Cardiac fibroblast (primary cell): ENCODE measurements at regions not wholly inside any gene's neighbourhood (a gene's known extent, or its start where the extent isn't known, plus 50 kb on each side); places are given as distances from the start of the nearest gene placed in this dataset.
A peak's percentile ranks its signal among the peaks of the same experiment; 100 is the strongest.

Source experiments
- DNase-seq, 2 donors: peaks; one replicate each; pipeline versions ENCODE4 v3.0.0 to v3.0.0-alpha.2; 2010; ENCODE audit warnings: low read depth in 2 of 2
- H3K4me3 ChIP-seq, 2 donors: replicated peaks in 1 of 2; 1 replicate in 1 of 2; 2 replicates in 1 of 2; pipeline ENCODE4 v1.5.1; 2011; ENCODE audit warnings: low read depth in 2 of 2, low read length in 2 of 2, mild to moderate bottlenecking in 2 of 2, moderate library complexity in 1 of 2
- CTCF ChIP-seq: IDR thresholded peaks from one replicate; pipeline ENCODE4 v1.5.1; 2011; ENCODE audit warnings: low read depth, mild to moderate bottlenecking, low read length, inconsistent platforms

- no peak overlapping the region for H3K4me3 ChIP-seq
- TF ChIP-seq CTCF: no peak
- no peak for DNase-seq
Measured at GRCh38 chr6:11414176-11414963, 123.2 kb upstream of the TMEM170B start.

GRCh38 chr6:11413728-11414127 is 123.8 kb upstream of the TMEM170B start:
- DNase-seq: peak in 1 of 2 donors; percentile 78
- no peak for TF ChIP-seq CTCF
- H3K4me3 ChIP-seq: no peak overlapping the region

GRCh38 chr6:11413117-11413687 is 124.3 kb upstream of the TMEM170B start:
- no peak overlapping the region for H3K4me3 ChIP-seq
- peak; percentile 5 for TF ChIP-seq CTCF
- DNase-seq: no peak

- DNase-seq: no peak
- no peak for TF ChIP-seq CTCF
- no peak overlapping the region for H3K4me3 ChIP-seq
Measured at GRCh38 chr6:11412616-11413015, 124.9 kb upstream of the TMEM170B start.

GRCh38 chr6:11412011-11412424 is 125.5 kb upstream of the TMEM170B start:
- no peak for TF ChIP-seq CTCF
- DNase-seq: peak; percentile 34 to 86
- H3K4me3 ChIP-seq: no peak overlapping the region

- TF ChIP-seq CTCF: no peak
- no peak for DNase-seq
Measured at GRCh38 chr6:11411593-11411992, 126.0 kb upstream of the TMEM170B start.

More at GRCh38 chr6:11411593-11411992, 126.0 kb upstream of the TMEM170B start:
- no peak overlapping the region for H3K4me3 ChIP-seq
